ENCODE measurements at regions not wholly inside any gene's neighbourhood (a gene's known extent, or its start where the extent isn't known, plus 50 kb on each side); places are given as distances from the start of the nearest gene placed in this dataset.

DNA sequence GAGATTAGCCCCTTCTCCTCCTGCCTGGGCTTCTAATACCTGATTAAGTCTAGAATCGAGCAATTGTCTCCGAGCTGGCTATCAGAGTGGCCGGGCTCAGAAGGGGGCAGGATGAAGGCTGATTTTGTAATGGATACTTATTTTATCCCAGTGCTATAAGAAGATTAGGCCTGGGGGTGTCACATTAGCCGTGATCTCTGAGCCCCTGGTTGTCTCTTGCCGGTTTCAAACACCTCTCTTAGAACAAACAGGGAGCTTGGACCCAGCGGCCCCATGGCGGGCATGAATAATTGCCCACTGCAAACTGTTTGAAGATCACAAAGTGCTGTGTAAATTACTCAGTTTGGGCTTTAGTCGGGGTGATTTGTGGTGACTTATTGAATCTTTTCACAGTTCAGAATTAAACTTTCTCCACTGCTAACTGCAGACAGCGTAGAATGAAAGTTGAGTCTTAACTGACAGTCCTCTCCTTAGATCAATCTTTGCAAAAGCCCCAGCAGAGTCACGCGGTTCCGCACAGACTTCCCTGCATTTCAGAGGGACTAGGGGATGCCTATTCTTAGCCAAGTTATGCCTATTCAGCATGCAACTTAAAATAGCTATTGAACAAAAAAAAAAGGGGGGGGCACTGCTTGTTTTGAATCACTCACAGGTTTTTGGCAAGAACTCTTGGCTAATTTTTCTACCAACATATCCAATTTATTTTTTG is 200.6 kb upstream of the IRX1 start:
- no peak for DNase-seq (ENCODE audit: low spot score in 2 of 2)
- TF ChIP-seq, protein P1, sequence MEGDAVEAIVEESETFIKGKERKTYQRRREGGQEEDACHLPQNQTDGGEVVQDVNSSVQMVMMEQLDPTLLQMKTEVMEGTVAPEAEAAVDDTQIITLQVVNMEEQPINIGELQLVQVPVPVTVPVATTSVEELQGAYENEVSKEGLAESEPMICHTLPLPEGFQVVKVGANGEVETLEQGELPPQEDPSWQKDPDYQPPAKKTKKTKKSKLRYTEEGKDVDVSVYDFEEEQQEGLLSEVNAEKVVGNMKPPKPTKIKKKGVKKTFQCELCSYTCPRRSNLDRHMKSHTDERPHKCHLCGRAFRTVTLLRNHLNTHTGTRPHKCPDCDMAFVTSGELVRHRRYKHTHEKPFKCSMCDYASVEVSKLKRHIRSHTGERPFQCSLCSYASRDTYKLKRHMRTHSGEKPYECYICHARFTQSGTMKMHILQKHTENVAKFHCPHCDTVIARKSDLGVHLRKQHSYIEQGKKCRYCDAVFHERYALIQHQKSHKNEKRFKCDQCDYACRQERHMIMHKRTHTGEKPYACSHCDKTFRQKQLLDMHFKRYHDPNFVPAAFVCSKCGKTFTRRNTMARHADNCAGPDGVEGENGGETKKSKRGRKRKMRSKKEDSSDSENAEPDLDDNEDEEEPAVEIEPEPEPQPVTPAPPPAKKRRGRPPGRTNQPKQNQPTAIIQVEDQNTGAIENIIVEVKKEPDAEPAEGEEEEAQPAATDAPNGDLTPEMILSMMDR (IDR thresholded peaks at IDR 0.05): no peak
- Histone ChIP-seq H3K36me3 (no peaks in the 10 kb centered on the region), H3K9me3 (peaks cover 0 to 12% of the 10 kb centered on the region in 2 donors), H3K4me1 (no peaks in the 10 kb centered on the region), H3K27ac (no peak overlapping the region), H3K27me3 (no peaks in the 10 kb centered on the region), H3K4me3 (no peak overlapping the region)
- intact Hi-C loops (cut with DNase I): no loop called here

DNA sequence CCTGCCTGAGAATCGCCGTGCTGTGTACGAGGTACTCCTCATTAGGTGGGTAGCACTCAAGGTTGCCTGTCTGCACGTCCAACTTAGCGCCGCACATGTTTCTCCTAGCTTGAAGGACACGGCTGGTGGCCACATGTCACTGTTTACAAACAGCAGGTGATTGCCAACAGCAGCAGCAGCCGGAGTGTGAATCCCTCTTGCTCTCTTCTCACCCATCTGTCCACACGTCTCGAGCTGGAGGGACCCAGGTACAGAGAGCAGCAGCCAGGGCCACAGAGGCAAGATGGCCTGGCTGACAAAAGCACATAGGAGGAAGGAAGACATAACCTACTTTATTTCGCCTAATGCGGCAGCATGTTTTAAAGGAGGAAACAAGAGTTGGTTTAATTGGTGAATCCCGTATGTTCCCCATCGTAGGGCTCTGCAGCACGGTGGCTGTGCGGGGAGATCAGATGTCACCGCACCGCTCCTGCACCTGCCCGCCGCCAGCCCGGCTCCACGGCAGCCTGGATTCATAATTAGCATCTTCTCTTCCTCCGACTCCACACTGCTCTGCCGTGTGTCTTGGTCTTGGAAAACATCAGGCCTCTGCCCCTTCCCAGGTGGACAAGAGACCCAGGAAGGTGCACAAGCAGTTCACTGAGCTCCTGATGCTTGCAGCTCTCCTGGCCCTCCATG is 201.6 kb upstream of the IRX1 start:
- Histone ChIP-seq H3K36me3 (no peaks in the 10 kb centered on the region), H3K27ac (no peak overlapping the region), H3K9me3 (peaks cover 0 to 6% of the 10 kb centered on the region in 2 donors), H3K27me3 (no peaks in the 10 kb centered on the region), H3K4me1 (no peaks in the 10 kb centered on the region), H3K4me3 (no peak overlapping the region)
- no peak for DNase-seq (ENCODE audit: low spot score in 2 of 2)
- intact Hi-C loops (cut with DNase I): no loop called here
- TF ChIP-seq, protein P1 (IDR thresholded peaks at IDR 0.05): no peak

DNA sequence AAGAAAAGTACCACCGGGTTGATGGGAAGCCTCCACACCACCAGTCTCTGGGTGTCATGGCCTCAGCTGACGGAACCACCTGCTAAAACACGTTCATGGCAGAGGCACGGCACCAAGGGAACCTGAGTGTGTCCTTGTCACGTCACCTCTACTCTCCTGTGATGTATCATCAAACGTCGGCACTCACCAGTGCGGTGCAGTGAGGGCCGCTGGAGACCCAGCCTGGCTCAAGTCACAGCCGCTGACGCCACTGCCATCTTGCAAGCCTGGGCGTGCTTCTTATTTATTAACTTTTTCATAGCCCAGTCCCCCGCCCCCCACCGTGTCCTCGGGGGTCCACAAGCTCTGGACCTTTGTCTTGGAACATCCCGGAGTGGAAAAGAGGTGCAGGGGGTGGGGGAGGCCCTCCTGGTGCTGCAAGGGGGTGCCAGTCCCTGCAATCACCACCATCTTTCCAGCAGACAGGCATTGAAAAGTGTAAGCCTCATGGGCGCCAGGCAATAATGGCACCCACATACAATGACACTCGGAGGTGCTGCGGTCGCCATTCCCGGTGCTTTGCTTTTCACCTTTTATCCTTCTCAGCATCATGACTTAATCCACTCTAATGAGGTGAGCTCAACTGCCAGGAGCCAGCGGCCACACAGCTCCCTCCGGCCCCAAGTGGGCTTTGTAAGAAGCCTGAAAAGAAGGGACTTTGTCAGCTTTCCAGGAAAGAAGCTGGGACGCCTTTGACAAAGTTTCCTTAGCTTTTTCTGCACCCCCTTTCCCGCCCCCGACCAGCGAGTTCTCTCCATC is 202.3 kb upstream of the IRX1 start:
- no peak for DNase-seq (ENCODE audit: low spot score in 2 of 2)
- no peak overlapping the region for H3K27ac ChIP-seq
- H3K9me3 ChIP-seq: no peaks in the 10 kb centered on the region
- no peak overlapping the region for H3K4me3 ChIP-seq
- intact Hi-C loops (cut with DNase I): no loop called here
- TF ChIP-seq, protein P1 (IDR thresholded peaks at IDR 0.05): no peak
- H3K27me3 ChIP-seq: no peaks in the 10 kb centered on the region
- no peaks in the 10 kb centered on the region for H3K4me1 ChIP-seq
- H3K36me3 ChIP-seq: no peaks in the 10 kb centered on the region

DNA sequence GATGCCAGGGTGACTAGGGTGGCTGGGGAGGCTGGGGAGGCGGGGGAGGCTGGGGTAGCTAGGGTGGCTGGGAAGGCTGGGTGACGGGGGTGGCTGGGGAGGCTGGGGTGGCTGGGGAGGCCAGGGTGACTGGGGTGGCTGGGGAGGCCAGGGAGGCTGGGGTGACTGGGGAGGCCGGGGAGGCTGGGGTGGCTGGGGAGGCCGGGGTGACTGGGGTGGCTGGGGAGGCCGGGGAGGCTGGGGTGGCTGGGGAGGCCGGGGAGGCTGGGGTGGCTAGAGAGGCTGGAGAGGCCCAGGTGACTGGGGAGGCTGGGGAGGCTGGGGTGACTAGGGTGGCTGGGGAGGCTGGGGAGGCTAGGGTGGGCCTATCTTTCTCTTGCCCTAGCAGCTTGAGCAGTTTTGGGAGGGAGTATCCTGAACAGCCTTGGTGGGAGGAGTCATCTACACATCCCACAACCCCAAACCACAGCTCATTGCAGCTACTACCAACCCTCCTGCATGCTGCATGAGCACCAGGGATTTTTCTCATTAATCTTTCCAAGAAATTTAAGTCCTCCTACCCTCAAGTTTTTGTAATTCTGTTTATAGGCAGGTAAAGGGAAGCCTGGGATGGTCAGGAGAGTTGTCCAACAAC is 203.2 kb upstream of the IRX1 start:
- no peak overlapping the region for H3K4me3 ChIP-seq
- no peaks in the 10 kb centered on the region for H3K4me1 ChIP-seq
- intact Hi-C loops (cut with DNase I): no loop called here
- H3K9me3 ChIP-seq: no peaks in the 10 kb centered on the region
- TF ChIP-seq, protein P1 (IDR thresholded peaks at IDR 0.05): no peak
- H3K27ac ChIP-seq: no peak overlapping the region
- H3K36me3 ChIP-seq: no peaks in the 10 kb centered on the region
- DNase-seq (ENCODE audit: low spot score in 2 of 2): no peak
- H3K27me3 ChIP-seq: no peaks in the 10 kb centered on the region

DNA sequence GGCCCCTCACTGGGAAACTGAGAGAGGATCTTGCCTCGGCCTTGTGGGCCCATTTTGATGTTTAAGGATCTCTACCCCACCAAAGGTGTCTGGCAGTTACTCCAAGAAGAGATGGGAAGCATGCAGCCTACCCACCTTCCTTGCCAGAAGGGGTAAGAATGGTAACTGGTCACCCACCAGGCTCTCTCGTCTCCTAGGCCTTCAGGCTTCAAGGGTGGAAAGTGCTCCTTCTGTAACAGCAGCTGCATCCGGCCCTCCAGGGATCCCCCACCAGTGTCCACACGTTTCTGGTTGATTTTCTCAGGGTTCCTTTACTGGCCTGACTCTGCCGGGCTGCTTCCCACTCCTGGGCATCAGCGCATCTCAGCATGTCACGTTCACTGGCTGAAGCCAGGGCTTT is 204.4 kb upstream of the IRX1 start:
- Histone ChIP-seq H3K27me3 (no peaks in the 10 kb centered on the region), H3K4me3 (no peak overlapping the region), H3K27ac (no peak overlapping the region), H3K9me3 (no peaks in the 10 kb centered on the region), H3K36me3 (no peaks in the 10 kb centered on the region), H3K4me1 (no peaks in the 10 kb centered on the region)
- intact Hi-C loops (cut with DNase I): no loop called here
- TF ChIP-seq, protein P1 (IDR thresholded peaks at IDR 0.05): no peak
- DNase-seq (ENCODE audit: low spot score in 2 of 2): no peak

Measured in ascending aorta (tissue), 2 donors.